ENCODE measurements at regions not wholly inside any gene's neighbourhood (a gene's known extent, or its start where the extent isn't known, plus 50 kb on each side); places are given as distances from the start of the nearest gene placed in this dataset.

- no peak for DNase-seq (ENCODE audit: low read depth)
- H3K4me3 ChIP-seq (ENCODE audit: low read depth, low read length): no peak overlapping the region
- no peak for TF ChIP-seq CTCF (conservative IDR thresholded peaks at IDR 0.05; ENCODE audit: low read depth, low read length)
Observed at GRCh38 chr12:34291001-34291400, 268.7 kb downstream of the ALG10 start.

DNA sequence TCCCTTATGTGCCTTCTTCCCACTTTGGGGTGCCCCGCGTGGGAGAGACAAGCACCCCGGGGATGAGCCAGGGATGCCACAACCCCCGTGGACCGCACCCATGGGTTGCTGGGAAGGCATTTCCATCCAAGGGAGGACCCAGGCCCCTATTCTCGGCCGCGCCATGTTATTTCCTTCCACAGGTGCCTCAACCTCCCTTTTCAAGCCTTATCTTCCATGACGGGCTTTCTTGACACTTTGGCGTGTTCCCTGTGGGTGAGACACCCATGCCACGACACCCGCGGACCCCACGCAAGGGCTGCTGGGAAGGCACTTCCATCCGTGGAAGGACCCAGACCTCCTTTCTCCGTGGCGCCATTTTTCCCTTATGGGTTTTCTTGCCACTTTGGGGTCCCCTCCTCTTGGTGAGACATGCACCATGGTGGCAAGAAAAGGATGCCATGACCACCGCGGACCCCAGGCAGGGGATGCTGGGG, 269.2 kb downstream of the ALG10 start:
- no peak for DNase-seq (ENCODE audit: low read depth)
- no peak overlapping the region for H3K4me3 ChIP-seq (ENCODE audit: low read depth, low read length)
- no peak for TF ChIP-seq CTCF (conservative IDR thresholded peaks at IDR 0.05; ENCODE audit: low read depth, low read length)

GRCh38 chr12:34292736-34293625, 270.7 kb downstream of the ALG10 start:
- H3K4me3 ChIP-seq (ENCODE audit: low read depth, low read length): no peak overlapping the region
- TF ChIP-seq CTCF (conservative IDR thresholded peaks at IDR 0.05; ENCODE audit: low read depth, low read length): no peak
- DNase-seq (ENCODE audit: low read depth): no peak

DNA sequence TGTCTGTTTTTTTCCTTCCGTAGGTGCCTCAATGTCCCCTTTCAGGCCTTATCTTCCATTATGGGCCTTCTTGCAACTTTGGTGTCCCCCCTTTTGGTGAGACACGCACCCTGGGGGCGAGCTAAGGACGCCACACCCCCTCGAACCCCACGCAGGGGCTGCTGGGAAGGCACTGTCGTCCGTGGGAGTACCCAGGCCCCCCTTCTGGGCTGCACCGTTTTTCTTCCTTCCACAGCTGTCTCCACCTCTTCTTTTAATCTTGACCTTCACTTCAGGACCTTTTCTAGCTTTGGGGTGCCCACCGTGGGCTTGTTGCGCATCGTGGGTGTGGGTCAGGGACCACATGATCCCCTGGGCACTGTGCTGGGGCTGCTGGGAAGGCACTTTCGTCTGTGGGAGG, 271.8 kb downstream of the ALG10 start:
- no peak overlapping the region for H3K4me3 ChIP-seq (ENCODE audit: low read depth, low read length)
- no peak for TF ChIP-seq CTCF (conservative IDR thresholded peaks at IDR 0.05; ENCODE audit: low read depth, low read length)
- DNase-seq (ENCODE audit: low read depth): no peak

DNA sequence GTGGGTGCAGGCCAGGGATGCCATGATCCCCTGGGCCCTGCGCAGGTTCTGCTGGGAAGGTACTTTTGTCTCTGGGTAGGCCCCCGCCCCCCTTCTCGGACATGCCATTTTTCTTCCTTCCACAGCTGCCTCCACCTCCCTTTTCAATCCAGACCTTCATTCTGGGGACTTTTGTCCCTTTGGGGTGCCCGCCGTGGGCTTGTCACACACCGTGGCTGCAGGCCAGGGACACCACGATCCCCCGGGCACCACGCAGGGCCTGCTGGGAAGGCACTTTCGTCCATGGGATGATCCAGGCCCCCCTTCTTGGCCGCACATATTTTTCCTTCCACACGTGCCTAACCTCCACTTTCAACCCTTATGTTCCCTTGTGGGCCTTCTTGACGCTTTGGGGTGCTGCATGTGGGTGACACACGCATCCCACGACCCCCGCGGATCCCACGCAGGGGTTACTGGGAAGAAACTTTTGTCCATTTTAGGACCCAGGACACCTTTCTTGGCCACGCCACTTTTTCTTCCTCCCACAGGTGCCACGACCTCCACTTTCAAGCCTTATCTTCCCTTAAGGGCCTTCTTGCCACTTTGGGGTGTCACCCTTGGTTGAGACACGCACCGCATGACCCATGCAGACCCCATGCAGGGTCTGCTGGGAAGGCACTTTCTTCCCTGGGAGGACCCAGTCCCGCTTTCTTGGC, 272.5 kb downstream of the ALG10 start:
- TF ChIP-seq CTCF (conservative IDR thresholded peaks at IDR 0.05; ENCODE audit: low read depth, low read length): no peak
- no peak overlapping the region for H3K4me3 ChIP-seq (ENCODE audit: low read depth, low read length)
- DNase-seq (ENCODE audit: low read depth): no peak

DNA sequence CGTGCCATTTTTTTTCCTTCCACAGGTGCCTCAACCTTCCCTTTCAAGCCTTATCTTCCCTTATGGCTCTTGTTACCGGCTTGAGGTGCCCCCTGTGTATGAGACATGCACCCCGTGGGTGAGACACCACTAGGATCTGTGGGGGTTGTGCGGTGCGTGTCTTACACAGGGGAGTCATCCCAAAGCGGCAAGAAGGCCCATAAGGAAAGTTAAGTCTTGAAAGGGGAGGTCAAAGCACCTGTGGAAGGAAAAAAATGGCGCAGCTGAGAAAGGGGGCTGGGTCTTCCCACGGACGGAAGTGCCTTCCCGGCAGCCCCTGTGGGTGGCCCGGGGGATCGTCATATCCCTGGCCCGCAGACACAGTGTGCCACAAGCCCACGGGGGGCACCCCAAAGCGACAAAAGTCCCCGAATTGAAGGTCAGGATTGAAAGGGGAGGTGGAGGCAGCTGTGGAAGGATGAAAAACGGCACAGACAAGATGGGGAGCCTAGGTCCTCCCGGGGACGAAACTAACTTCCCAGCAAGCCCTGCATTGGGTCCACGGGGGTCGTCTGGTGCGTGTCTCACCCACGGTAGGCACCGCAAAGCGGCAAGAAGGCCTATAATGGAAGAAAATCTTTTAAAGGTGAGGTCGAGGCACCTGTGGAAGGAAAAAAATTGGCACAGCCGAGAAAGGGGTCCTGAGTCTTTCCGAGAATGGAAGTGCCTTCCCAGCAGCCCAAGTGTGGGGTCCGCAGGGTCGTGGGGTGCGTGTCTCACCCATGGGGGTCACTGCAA, 273.3 kb downstream of the ALG10 start:
- H3K4me3 ChIP-seq (ENCODE audit: low read depth, low read length): no peak overlapping the region
- TF ChIP-seq CTCF (conservative IDR thresholded peaks at IDR 0.05; ENCODE audit: low read depth, low read length): no peak
- no peak for DNase-seq (ENCODE audit: low read depth)
